HL-60 (cell line): ENCODE measurements at regions not wholly inside any gene's neighbourhood (a gene's known extent, or its start where the extent isn't known, plus 50 kb on each side); places are given as distances from the start of the nearest gene placed in this dataset.

Experiments used
- DNase-seq, 2 experiments: peaks; one replicate each; pipeline ENCODE4 v3.0.0-alpha.2; 2010 to 2020; ENCODE audit warnings: low read depth in 1 of 2, low spot score in 1 of 2
- H3K27ac ChIP-seq: fragments of 250-450 bp; sonication (Bioruptor Pico); replicated peaks from 2 replicates; pipeline ENCODE4 v1.5.1; 2020; ENCODE audit warnings: mild to moderate bottlenecking, moderate library complexity
- H3K27me3 ChIP-seq: fragments of 250-450 bp; sonication (Bioruptor Pico); 2 replicates; pipeline ENCODE4 v1.5.1; 2021; ENCODE audit warnings: mild to moderate bottlenecking, moderate library complexity; ENCODE audit not compliant: insufficient read depth, poor library complexity, severe bottlenecking
- H3K4me3 ChIP-seq: replicated peaks from 2 replicates; pipeline ENCODE4 v1.5.1; 2011; ENCODE audit warnings: mild to moderate bottlenecking, control low read depth, low read length; ENCODE audit not compliant: insufficient read depth
- CTCF ChIP-seq: IDR thresholded peaks from one replicate; pipeline ENCODE4 v1.5.1; 2011; ENCODE audit warnings: low read length, control low read depth, inconsistent platforms; ENCODE audit not compliant: insufficient read depth
- GABPA ChIP-seq: IDR thresholded peaks from 2 replicates; pipeline ENCODE4 v1.6.1; 2012; ENCODE audit warnings: low read depth
- POLR2AphosphoS5 ChIP-seq: IDR thresholded peaks from 2 replicates; pipeline ENCODE4 v1.6.1; 2012; ENCODE audit warnings: low read depth
- REST ChIP-seq: IDR thresholded peaks from 2 replicates; pipeline ENCODE4 v1.6.1; 2012; ENCODE audit warnings: low read depth; ENCODE audit not compliant: insufficient replicate concordance
- SPI1 ChIP-seq: IDR thresholded peaks from 2 replicates; pipeline ENCODE4 v1.6.1; 2012; ENCODE audit warnings: low read depth, mild to moderate bottlenecking, borderline replicate concordance

GRCh38 chr6:139538366-139538765 is 163.9 kb upstream of the CITED2 start:
- no peak overlapping the region for H3K27ac ChIP-seq
- no peak for DNase-seq
- no peak overlapping the region for H3K4me3 ChIP-seq
- H3K27me3 ChIP-seq = no peaks in the 10 kb centered on the region
- TF ChIP-seq POLR2AphosphoS5 (no peak), REST (no peak), CTCF (no peak), SPI1 (no peak), GABPA (no peak)

GRCh38 chr6:139536751-139537617 is 162.5 kb upstream of the CITED2 start:
- Histone ChIP-seq H3K4me3 (no peak overlapping the region), H3K27ac (no peak overlapping the region), H3K27me3 (no peaks in the 10 kb centered on the region)
- TF ChIP-seq SPI1 (no peak), CTCF (no peak), GABPA (no peak), POLR2AphosphoS5 (no peak), REST (no peak)
- DNase-seq = no peak

GRCh38 chr6:139534472-139535115 is 160.1 kb upstream of the CITED2 start:
- no peak for DNase-seq

More at GRCh38 chr6:139534472-139535115, 160.1 kb upstream of the CITED2 start:
- Histone ChIP-seq H3K27me3 (no peaks in the 10 kb centered on the region), H3K4me3 (no peak overlapping the region), H3K27ac (peak overlapping the region; percentile 27)
- no peak for TF ChIP-seq CTCF
